Sigmoid colon (tissue), 6 donors: ENCODE measurements at regions not wholly inside any gene's neighbourhood (a gene's known extent, or its start where the extent isn't known, plus 50 kb on each side); places are given as distances from the start of the nearest gene placed in this dataset.
A peak's percentile ranks its signal among the peaks of the same experiment; 100 is the strongest.

Experiments
- DNase-seq: peaks from one replicate; pipeline ENCODE4 v3.0.0-alpha.2; 2019
- H3K27ac ChIP-seq, 4 donors: fragments of 200-600 bp; sonication (generic); one replicate each; pipeline ENCODE4 v1.5.1; 2016 to 2019; ENCODE audit warnings: mild to moderate bottlenecking in 1 of 4
- H3K27me3 ChIP-seq, 3 donors: fragments of 200-600 bp; sonication (generic); one replicate each; pipeline ENCODE4 v1.5.1; 2019; ENCODE audit warnings: mild to moderate bottlenecking in 1 of 3
- H3K36me3 ChIP-seq, 4 donors: fragments of 200-600 bp; sonication (generic); one replicate each; pipeline ENCODE4 v1.5.1; 2016 to 2019
- H3K4me1 ChIP-seq, 4 donors: fragments of 200-600 bp; sonication (generic); one replicate each; pipeline ENCODE4 v1.5.1; 2017 to 2019
- H3K4me3 ChIP-seq, 4 donors: fragments of 200-600 bp; sonication (generic); one replicate each; pipeline ENCODE4 v1.5.1; 2017 to 2019; ENCODE audit warnings: mild to moderate bottlenecking in 2 of 4, moderate library complexity in 1 of 4
- H3K9me3 ChIP-seq, 4 donors: fragments of 200-600 bp in 3 of 4; sonication (generic) in 3 of 4; one replicate each; pipeline versions ENCODE4 v1.5.1 to v1.6.1; 2013 to 2019
- CTCF ChIP-seq, 4 experiments: fragments of 450-650 bp in 3 of 4; fragments of 200-600 bp in 1 of 4; IDR thresholded peaks; one replicate each; pipeline ENCODE4 v1.5.1; 2016 to 2019; ENCODE audit warnings: antibody characterized with exemption in 4 of 4, mild to moderate bottlenecking in 3 of 4, moderate library complexity in 2 of 4
- EP300 ChIP-seq, 4 donors: sonication (generic); formaldehyde crosslinking; IDR thresholded peaks; one replicate each; pipeline ENCODE4 v1.6.1; 2017; ENCODE audit warnings: antibody characterized with exemption in 4 of 4
- POLR2A ChIP-seq, 2 donors: fragments of 450-650 bp; IDR thresholded peaks; one replicate each; pipeline ENCODE4 v1.6.1; 2016; ENCODE audit warnings: antibody characterized with exemption in 2 of 2, mild to moderate bottlenecking in 2 of 2, moderate library complexity in 2 of 2
- POLR2AphosphoS5 ChIP-seq, 4 donors: sonication (generic); formaldehyde crosslinking; IDR thresholded peaks; one replicate each; pipeline ENCODE4 v1.6.1; 2017; ENCODE audit warnings: antibody characterized with exemption in 4 of 4
- WGBS, 2 donors: extraction: QIAGEN DNeasy Blood & Tissue Kit; methylation state at CpG; one replicate each; pipeline ENCODE4 v1.1.7; 2013; 5-methylcytosine and 5-hydroxymethylcytosine counted together
- intact Hi-C: fragments of 100-400 bp; cut with DNase I; formaldehyde crosslinking; loops from one replicate; pipeline ENCODE4 v1.15.1; 2023
- donor health status: healthy with polysubstance abuse.
- donor health status: healthy.

GRCh38 chr13:99659866-99660554 is 158.7 kb downstream of the TM9SF2 start:
- Histone ChIP-seq H3K9me3 (no peaks in the 10 kb centered on the region), H3K4me1 (peaks cover 0 to 11% (median 8%) of the 10 kb centered on the region in 4 donors), H3K4me3 (no peak overlapping the region), H3K36me3 (no peaks in the 10 kb centered on the region), H3K27me3 (no peaks in the 10 kb centered on the region), H3K27ac (no peak overlapping the region)
- WGBS, 2 donors: 53 to 85% methylated on average over 11 of the region's 11 CpGs
- TF ChIP-seq POLR2A (IDR thresholded peaks at IDR 0.05) (no peak), POLR2AphosphoS5 (IDR thresholded peaks at IDR 0.05) (no peak), EP300 (IDR thresholded peaks at IDR 0.05) (no peak)
- intact Hi-C loops: loop anchor here (2.0 kb wide), 1 partner anchor 429 kb away; the partner anchor contains the start of gene PCCA
- DNase-seq: no peak

GRCh38 chr13:99659226-99659625 is 158.0 kb downstream of the TM9SF2 start:
- Histone ChIP-seq H3K9me3 (no peaks in the 10 kb centered on the region), H3K4me3 (no peak overlapping the region), H3K36me3 (no peaks in the 10 kb centered on the region), H3K27me3 (no peaks in the 10 kb centered on the region), H3K27ac (peak overlapping the region in 3 of 4 donors; percentile 76 to 82 (median 78)), H3K4me1 (peaks cover 0 to 11% (median 8%) of the 10 kb centered on the region in 4 donors)
- no peak for DNase-seq
- intact Hi-C loops: loop anchor here (2.0 kb wide), 1 partner anchor 430 kb away; the partner anchor contains the start of gene PCCA
- TF ChIP-seq POLR2AphosphoS5 (IDR thresholded peaks at IDR 0.05) (no peak), EP300 (IDR thresholded peaks at IDR 0.05) (no peak), POLR2A (IDR thresholded peaks at IDR 0.05) (no peak)
- WGBS, 2 donors: 42 to 70% methylated on average over 3 of the region's 3 CpGs

GRCh38 chr13:99658261-99658991 is 157.2 kb downstream of the TM9SF2 start:
- TF ChIP-seq POLR2AphosphoS5 (IDR thresholded peaks at IDR 0.05) (no peak), POLR2A (IDR thresholded peaks at IDR 0.05) (no peak), CTCF (IDR thresholded peaks at IDR 0.05) (no peak), EP300 (IDR thresholded peaks at IDR 0.05) (no peak)
- intact Hi-C loops: loop anchor here (2.0 kb wide), 1 partner anchor 430 kb away; the partner anchor contains the start of gene PCCA
- Histone ChIP-seq H3K4me3 (peak overlapping the region; percentile 34 to 55 (median 48)), H3K36me3 (no peaks in the 10 kb centered on the region), H3K27me3 (no peaks in the 10 kb centered on the region), H3K27ac (peak overlapping the region; percentile 71 to 82 (median 77)), H3K9me3 (no peaks in the 10 kb centered on the region), H3K4me1 (peaks cover 0 to 11% (median 8%) of the 10 kb centered on the region in 4 donors)
- WGBS, 2 donors: 16 to 56% methylated on average over 26 of the region's 26 CpGs
- DNase-seq: peak; percentile 72

GRCh38 chr13:99657848-99658260 is 156.6 kb downstream of the TM9SF2 start:
- 36 to 75% methylated on average over 29 of the region's 29 CpGs for WGBS, 2 donors
- H3K4me3 ChIP-seq: peak overlapping the region; percentile 34 to 55 (median 48)
- DNase-seq: no peak

More at GRCh38 chr13:99657848-99658260, 156.6 kb downstream of the TM9SF2 start:
- no peaks in the 10 kb centered on the region for H3K27me3 ChIP-seq
- no peaks in the 10 kb centered on the region for H3K36me3 ChIP-seq
- H3K4me1 ChIP-seq: peaks cover 0 to 11% (median 8%) of the 10 kb centered on the region in 4 donors
- intact Hi-C loops: loop anchor here (2.0 kb wide), 3 partner anchors 431 to 857 kb away; partner anchors contain the start of gene PCCA
- H3K9me3 ChIP-seq: no peaks in the 10 kb centered on the region
- no peak for TF ChIP-seq POLR2A (IDR thresholded peaks at IDR 0.05)
- no peak for TF ChIP-seq EP300 (IDR thresholded peaks at IDR 0.05)
- no peak for TF ChIP-seq CTCF (IDR thresholded peaks at IDR 0.05)
- no peak for TF ChIP-seq POLR2AphosphoS5 (IDR thresholded peaks at IDR 0.05)
- H3K27ac ChIP-seq: peak overlapping the region; percentile 71 to 82 (median 77)
